M059J (cell line): ENCODE measurements at regions not wholly inside any gene's neighbourhood (a gene's known extent, or its start where the extent isn't known, plus 50 kb on each side); places are given as distances from the start of the nearest gene placed in this dataset.

Experiments
- DNase-seq: peaks from one replicate; pipeline ENCODE4 v3.0.0-alpha.2; 2012; ENCODE audit warnings: low read depth

GRCh38 chr22:48943567-48944432 is 883.9 kb downstream of the BRD1 start:
- peak; percentile 8 for DNase-seq

- no peak for DNase-seq
These were observed 884.7 kb downstream of the BRD1 start for GRCh38 chr22:48942698-48943566.

DNA sequence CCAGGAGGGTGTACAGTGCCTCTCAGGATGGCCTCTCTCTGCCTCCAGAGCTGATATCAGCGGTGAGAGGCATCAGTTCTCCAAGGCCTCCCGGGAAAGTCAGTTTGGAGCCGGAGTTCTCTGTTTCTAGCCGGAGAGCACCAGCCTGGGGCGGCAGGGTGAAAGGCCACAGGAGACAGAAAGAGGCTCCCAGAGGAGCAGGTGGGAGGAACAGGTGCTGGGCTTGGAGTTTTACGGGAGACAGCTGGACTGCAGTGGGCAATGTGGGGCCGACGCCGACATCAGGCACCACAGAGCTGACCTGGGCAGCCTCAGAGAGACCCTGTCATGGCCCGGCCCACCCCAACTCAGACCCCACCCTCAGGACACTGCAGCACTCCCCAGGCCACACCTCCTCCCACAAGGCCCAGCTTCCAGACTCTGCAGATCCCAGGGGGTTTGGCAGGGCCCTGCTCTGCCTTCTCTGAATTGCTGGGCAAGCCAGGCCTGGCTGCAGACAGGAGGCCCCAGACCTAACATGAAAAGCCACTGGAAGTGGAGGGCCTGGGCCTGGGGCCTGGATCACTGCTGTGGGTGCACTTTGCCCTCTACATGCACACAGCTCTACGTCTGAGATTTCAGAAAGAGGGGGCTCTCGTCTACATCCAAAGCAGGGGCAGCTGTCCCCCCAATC is 885.6 kb downstream of the BRD1 start:
- no peak for DNase-seq

DNA sequence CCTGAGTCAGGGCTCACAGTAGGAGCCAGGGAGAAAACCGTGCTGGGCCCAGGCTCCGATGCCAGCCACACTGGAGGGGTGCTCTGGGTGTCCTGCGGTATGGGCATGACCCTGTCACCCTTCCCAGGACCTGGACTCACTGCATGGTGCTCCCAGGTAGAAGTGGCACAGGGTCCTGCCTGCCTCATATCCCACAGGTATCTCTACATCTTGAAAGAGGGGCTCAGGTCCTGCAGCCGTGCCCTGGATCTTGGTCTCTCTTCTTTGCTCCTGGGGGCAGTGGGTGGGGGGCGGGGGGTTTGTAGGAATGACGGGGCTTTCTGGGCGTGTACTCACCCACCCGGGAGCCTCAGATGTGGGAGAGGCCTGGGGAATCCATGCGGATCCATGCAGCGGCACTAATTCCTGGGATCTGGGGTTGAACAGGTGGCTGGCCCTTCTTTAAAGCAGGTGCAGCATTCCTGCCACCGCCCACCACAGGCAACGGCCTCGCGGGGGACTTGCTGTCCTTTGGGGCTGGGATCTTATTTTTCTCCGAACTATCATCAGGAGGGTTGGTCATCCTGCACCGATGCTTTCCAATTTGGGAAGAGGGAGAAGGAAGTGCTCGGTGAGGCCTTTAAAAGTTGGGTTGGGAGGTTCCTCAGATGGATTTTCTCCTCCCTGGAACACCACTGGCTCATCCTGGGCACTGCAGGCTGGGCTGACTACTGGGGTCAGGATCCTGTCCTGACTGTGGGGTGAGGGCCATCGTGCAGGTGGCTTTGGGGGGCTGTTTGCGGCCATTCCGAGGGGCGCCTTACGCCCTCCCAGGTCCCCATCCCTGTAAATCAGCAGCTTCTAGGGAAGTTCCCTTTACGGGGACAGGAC is 886.4 kb downstream of the BRD1 start:
- no peak for DNase-seq

DNA sequence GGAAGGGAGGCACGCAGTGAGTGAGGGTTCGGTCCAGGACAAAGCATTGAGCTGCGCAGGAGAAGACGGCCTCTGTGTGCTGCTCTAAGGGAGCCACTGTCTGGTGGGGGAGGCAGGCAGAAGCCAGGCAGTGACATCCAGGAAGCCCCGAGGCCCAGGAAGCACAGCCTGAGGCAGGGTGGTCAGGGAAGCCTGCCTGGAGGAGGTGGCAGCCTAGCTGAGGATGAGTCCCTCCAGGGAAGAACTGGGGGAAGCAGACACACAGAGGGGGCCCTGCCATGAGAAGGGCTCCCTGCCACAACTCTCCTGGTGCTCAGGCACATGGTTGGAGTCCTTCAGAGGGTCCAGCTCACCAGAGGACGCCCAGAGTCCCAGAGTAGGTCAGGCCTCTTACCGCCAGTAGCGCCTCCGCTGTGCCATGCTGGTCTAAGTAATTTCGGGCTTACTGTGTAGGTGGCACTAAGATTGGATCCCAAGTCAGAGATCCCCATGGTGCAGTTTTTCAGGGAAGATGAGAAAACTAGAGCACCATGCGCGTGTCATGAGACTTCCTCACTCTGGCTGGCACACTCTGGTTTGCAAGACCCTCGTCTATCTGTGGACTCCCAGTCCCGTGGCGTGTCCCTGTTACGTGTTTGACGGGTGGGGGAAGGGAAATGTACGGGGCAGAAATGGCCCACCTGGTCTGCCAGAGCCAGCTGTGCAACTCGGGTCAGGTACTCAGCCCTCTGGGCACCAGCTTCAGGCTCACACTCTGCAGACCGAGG is 887.2 kb downstream of the BRD1 start:
- no peak for DNase-seq

DNA sequence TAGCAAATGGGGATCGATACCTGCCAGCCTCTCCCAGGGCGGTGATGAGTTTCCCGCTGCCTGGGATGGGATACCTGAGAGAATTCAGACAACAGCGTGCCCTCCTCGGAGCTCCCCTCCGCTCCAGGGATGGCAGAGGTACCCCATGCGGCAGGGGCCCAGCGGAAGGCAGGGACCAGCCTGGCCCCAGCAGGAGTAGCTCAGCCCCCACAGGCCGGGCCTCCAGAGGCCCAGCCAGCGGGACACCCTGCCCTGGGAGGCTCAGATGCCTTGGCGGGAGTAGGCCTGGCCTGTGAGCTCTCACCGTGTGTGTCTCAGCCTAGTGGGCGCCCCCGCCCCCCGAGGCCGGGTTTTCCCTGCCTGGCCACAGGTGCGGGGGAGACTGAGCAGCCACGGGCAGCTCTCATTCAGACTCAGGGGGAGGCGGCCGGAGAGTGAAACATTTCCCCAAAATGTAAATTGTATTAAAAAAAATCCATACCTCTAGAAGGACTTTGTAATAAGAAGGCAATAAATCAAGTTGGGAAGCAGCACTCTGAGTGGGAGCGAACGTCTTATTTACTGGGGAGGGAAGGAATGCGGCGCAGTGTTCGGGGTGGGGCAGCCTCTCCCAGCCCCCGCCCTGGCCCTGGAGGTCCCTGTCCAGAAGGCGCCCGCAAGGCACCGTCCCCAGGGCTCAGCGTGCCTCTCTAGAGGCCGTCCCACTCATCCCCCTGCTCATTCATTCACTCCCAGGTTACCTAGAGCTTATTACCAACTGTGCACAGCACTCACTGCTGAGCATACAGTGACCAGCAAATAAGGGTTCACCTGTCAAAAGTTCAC is 888.0 kb downstream of the BRD1 start:
- DNase-seq, result no peak

- DNase-seq, result no peak
These were observed 888.9 kb downstream of the BRD1 start for GRCh38 chr22:48938741-48939140.

DNA sequence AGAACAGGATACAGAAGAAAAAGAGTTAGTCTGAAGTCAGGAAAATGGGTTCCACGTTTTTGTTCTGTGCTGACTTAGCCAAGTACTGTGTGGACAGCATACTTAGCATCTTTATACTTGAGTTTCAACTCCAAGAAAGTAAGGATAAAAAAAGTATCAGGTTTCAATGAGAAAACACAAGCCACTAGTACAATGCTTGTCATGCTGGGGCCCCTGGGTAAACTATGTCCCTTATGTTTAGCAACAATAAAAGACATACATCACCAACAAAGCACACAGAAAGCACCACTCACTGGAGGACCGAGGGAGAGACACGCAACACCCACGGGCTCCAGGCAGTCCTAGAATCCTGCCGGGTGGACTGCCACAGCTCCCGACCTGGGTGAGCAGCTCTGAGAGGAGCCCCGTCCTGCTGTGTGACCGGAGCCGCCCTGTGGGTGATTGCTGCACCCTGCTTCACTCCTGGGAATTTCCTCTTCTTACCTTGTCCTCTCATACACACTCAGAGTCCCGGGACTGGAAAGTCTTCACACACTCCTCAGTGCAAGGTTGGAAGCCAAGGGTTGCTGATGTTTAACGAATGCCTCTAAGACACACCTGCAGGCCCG is 890.5 kb downstream of the BRD1 start:
- no peak for DNase-seq

- DNase-seq, result no peak
These were observed 891.3 kb downstream of the BRD1 start for GRCh38 chr22:48936391-48936790.

- no peak for DNase-seq
These were observed 893.2 kb downstream of the BRD1 start for GRCh38 chr22:48934446-48934845.

- no peak for DNase-seq
These were observed 896.2 kb downstream of the BRD1 start for GRCh38 chr22:48931452-48931851.

DNA sequence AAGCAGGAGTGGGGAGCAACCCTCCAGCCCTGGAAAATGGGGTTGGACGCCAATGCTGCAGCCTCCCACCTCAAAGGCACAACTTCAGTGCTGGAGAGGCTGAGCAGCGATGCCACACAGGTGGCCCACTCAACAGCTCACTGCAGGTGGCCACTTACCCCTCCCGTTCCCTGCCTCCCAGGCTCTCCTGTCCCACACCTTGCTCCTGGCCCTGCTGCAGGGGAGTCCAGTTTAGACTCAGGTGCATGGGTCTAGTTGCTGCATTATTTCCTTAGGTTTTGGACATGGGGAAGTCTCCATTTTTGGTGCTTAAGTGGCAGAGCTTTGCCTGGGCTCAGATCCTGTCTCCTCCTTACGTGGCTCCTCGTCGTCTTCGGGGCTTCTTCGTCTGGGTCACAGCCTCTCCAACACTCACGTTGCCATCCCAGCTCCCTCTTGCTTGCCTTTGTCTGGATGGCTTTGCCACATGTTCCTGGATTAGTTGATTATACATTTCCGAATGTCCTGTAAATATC is 898.3 kb downstream of the BRD1 start:
- DNase-seq, result no peak

DNA sequence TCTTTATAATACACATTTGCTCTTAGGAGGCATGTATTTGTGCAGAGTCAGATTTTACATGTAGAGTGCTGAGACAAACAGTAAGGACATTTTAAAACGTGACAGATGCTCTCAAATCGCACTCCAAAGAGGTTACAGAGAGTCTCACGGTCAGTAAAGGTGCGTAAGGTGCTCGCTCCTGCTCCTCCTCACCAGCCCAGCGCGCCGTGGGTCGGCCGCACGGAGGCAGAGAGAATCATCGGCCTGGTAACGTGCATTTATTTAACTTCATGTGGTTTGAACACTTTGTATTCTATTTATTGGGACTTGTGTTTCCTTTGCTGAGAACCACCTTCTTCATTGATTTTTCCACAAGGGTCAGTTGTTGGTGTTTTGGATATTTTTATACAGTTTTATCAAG is 900.1 kb downstream of the BRD1 start:
- no peak for DNase-seq

DNA sequence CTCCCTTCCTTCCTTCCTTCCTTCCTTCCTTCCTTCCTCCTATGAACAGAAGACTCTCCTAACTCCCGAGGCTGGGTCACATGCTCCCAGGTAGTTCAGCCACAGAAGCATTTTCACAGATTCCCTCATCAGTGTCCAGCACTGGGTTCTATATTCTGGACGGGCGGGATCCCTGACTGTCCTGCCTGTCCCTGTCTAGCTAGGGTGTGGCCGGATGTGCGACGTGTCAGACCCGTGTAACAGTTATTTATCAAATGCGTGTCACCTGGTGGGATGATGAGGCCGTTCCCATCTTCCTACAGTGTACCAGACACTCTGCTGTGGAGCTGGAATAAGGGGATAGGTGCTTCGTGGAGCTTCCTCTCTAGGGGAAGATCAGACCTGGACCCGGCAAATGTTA is 901.0 kb downstream of the BRD1 start:
- no peak for DNase-seq

DNA sequence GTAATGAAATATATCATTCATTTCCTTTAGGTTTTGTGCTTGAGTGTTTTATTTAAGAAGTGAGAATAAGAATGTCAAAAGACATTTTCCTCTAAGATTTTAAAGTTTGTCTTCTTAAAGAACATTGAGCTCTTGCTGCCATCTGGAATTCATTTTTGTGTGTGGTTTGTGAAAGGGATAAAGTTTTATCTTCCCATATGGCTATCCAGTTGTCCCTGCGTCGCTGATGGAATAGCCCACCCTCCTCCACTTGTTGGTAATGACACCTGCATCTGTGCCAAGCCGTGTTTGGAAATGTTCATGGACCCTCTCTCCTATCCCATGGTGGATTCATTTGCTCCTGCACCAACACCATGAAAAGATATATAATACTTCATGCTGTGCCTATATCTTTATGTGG is 901.5 kb downstream of the BRD1 start:
- no peak for DNase-seq

DNA sequence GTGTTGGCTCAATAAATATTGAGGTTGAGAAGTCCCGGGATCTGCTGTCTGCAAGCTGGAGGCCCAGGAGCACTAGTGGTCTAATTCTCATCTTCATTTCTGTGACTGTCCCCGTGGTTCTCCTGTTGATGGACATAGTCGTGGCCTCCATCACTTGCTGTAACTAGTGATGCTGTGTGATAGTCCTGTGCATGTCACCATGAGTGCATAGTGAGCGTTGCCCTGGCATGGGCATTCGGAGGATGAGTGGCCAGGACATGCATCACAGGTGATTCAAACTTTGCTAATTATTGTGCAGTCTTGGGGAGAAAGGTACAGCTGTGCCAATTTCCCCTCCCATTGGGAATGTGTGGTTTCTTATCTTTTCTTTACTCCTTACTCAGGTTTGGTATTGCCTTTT is 902.2 kb downstream of the BRD1 start:
- DNase-seq, result no peak

DNA sequence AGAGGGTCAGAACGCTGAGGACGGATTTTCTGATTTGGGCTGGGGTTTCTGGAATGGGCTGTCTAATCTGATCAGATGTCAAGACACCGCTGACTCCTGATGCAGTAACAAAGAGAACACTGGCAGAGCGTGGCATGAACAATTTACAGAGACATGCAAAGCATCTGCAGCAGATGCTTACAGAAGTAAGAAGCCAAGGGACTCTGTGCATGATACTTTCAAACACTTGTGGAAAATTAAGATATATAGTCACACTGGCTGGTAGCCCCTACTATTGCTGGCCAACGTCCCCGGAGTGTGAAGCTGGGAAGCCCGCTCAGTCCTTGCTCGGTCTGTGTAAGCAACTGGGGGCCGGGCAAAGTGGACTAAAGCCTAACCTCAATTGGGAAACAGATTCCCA is 903.7 kb downstream of the BRD1 start:
- DNase-seq, result no peak

- DNase-seq, result no peak
These were observed 904.4 kb downstream of the BRD1 start for GRCh38 chr22:48923165-48923865.
